ENCODE measurements at regions not wholly inside any gene's neighbourhood (a gene's known extent, or its start where the extent isn't known, plus 50 kb on each side); places are given as distances from the start of the nearest gene placed in this dataset.

DNA sequence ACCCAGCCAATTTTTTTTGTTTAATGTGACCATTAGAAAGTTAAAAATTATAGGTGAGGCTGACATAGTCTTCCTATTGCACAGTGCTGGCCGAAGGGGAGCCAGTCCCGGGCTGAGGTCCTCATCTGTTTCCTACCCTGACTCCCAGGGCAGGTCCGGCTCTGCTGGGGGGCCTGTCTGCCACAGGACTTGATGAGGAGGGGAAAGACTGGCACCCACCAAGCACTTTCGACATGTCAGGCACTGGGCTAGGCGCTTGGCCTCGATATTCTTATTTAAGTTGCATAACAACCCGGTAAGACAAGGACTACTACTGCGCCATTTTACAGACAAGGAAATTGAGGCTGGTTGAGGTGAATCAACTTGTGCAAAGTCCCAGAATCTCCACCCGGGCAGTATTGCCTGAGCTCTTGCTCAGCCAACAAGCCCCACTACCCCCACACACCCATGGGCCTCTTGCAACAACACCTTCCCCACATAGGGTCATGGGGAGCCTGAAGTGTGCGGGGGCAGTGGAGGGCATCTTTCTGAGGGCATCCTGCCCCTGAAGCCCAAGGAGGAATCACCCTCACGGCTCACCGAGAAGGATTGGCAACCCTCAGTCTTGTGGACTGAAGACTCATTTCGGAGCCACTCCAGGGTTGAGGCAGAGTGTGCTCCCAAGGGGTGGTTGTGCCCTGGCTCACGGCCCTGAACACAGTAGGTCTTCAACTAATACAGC, 62.7 kb upstream of the LINC01488 start:
- DNase-seq (ENCODE audit: low read depth) = no peak
- TF ChIP-seq, protein P1, sequence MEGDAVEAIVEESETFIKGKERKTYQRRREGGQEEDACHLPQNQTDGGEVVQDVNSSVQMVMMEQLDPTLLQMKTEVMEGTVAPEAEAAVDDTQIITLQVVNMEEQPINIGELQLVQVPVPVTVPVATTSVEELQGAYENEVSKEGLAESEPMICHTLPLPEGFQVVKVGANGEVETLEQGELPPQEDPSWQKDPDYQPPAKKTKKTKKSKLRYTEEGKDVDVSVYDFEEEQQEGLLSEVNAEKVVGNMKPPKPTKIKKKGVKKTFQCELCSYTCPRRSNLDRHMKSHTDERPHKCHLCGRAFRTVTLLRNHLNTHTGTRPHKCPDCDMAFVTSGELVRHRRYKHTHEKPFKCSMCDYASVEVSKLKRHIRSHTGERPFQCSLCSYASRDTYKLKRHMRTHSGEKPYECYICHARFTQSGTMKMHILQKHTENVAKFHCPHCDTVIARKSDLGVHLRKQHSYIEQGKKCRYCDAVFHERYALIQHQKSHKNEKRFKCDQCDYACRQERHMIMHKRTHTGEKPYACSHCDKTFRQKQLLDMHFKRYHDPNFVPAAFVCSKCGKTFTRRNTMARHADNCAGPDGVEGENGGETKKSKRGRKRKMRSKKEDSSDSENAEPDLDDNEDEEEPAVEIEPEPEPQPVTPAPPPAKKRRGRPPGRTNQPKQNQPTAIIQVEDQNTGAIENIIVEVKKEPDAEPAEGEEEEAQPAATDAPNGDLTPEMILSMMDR (IDR thresholded peaks at IDR 0.05; ENCODE audit: insufficient read depth, low read depth, low read length, missing control alignments) = no peak
- H3K4me3 ChIP-seq (ENCODE audit: low read depth, low read length) = no peak overlapping the region

DNA sequence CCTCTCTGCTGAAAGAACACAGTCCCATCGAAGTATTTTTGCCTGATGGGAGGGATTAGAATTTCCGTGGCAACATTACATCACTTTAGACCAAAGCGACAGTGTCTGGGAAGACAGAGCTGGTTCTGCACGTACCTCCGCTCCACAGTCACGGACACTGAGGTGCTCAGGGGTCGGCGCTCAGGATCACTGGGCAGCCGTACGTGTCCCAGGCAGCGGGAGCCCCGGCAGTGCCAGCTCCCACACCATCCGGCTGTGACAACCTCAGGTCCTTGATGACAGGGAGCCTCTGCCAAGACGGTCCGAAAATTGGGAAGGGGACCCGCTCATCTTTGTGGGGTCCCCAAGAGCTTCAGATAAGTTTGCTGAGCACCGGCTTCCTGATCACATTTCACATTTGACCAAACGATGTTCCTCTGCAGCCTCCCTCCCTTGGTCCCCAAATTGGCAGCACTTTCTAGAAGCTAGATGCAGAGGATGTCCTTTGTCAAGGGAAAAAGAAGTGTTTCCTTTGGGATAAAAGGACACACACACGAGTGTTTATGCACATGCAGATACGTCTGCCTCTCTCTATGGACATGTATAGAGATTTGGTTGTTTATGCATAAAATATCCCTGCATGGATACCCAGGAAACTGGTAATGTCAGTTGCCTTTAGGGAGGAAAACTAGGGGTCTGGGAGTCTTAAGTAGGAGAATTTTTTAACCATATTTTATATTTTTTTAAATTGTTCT, 61.6 kb upstream of the LINC01488 start:
- TF ChIP-seq, protein P1 (IDR thresholded peaks at IDR 0.05; ENCODE audit: insufficient read depth, low read depth, low read length, missing control alignments) = no peak
- no peak for DNase-seq (ENCODE audit: low read depth)

DNA sequence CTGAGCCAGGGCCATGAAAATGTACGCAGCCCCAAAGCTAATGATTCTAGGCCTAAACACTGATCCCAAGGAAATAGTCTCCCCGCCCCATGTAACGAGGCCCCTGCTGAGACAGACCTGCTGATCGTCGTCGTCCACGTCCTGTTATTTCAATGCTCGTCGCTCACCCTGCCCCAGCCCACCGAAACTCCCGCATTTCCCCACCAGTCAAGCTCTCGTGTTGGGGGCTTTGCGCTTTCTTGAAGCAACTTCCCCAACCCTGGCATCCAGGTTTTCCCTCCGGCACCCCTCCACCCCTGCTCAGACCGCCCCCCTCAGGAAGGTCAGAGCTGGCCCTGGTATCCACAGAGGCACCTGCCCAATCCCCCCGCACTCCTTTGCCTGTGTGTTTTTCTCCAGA, 58.8 kb upstream of the LINC01488 start:
- DNase-seq (ENCODE audit: low read depth) = no peak
- TF ChIP-seq, protein P1 (IDR thresholded peaks at IDR 0.05; ENCODE audit: insufficient read depth, low read depth, low read length, missing control alignments) = no peak
- H3K4me3 ChIP-seq (ENCODE audit: low read depth, low read length) = no peak overlapping the region

More for the DNA sequence above, 61.6 kb upstream of the LINC01488 start:
- no peak overlapping the region for H3K4me3 ChIP-seq (ENCODE audit: low read depth, low read length)

- TF ChIP-seq, protein P1 (IDR thresholded peaks at IDR 0.05; ENCODE audit: insufficient read depth, low read depth, low read length, missing control alignments) = no peak
- DNase-seq (ENCODE audit: low read depth) = no peak
- no peak overlapping the region for H3K4me3 ChIP-seq (ENCODE audit: low read depth, low read length)
Measured at GRCh38 chr11:69423181-69423580, 58.3 kb upstream of the LINC01488 start.

DNA sequence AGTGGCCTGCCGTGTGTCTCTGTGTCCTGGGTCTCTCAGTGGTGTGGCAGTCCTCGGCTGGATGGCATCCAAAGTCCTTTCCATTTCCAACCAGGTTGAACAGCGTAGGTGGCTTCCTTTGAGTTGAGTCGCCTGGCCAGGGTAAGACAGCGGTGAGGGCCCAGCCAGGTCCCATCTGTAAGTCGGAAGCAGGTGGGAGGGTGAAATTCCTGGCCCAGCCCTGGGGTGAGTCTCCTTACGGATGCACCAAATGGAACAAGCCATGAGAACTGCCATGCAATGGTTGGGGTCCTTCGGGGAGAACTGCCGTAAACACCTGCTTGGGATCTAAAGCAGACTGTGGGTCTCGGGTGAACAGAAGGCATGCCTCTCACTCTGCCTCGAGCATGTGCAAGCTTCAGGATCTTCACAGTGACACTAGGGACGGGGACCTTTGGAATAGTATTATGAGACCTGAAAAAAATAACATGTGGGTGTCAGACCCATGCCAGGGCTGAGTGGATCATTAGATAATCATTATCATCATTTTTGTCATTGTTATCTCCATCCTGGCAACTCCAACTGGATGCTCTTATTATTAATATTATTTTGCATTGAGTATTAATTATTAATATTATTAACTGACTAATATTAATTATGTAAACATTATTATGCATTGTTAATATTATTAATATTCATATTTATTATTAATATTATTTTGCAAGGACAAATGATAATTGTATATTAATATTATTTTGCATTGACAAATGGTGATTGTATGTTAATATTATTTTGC, 57.7 kb upstream of the LINC01488 start:
- H3K4me3 ChIP-seq (ENCODE audit: low read depth, low read length) = no peak overlapping the region
- TF ChIP-seq, protein P1 (IDR thresholded peaks at IDR 0.05; ENCODE audit: insufficient read depth, low read depth, low read length, missing control alignments) = no peak
- DNase-seq (ENCODE audit: low read depth) = no peak

GRCh38 chr11:69424748-69425147, 56.7 kb upstream of the LINC01488 start:
- no peak for DNase-seq (ENCODE audit: low read depth)
- TF ChIP-seq, protein P1 (IDR thresholded peaks at IDR 0.05; ENCODE audit: insufficient read depth, low read depth, low read length, missing control alignments) = no peak
- no peak overlapping the region for H3K4me3 ChIP-seq (ENCODE audit: low read depth, low read length)
